Stomach (tissue), 8 donors: ENCODE measurements at regions not wholly inside any gene's neighbourhood (a gene's known extent, or its start where the extent isn't known, plus 50 kb on each side); places are given as distances from the start of the nearest gene placed in this dataset.
"Not testable (repeated sequence)": the region's sequence is repeated elsewhere in the genome, so short reads cannot be mapped to it uniquely, and the experiment has no call there.

Experiments used
- DNase-seq, 2 donors: peaks; one replicate each; pipeline versions ENCODE4 v3.0.0 to v3.0.0-alpha.2; 2013 to 2019
- H3K27ac ChIP-seq, 5 donors: fragments of 200-600 bp in 4 of 5; sonication (generic) in 4 of 5; one replicate each; pipeline ENCODE4 v1.5.1; 2013 to 2019; ENCODE audit warnings: mild to moderate bottlenecking in 1 of 5, moderate library complexity in 1 of 5
- H3K27me3 ChIP-seq, 3 donors: fragments of 200-600 bp; sonication (generic); one replicate each; pipeline ENCODE4 v1.5.1; 2017 to 2019; ENCODE audit warnings: mixed run types in 1 of 3
- H3K36me3 ChIP-seq, 4 donors: fragments of 200-600 bp; sonication (generic); 1 replicate in 3 of 4; 2 replicates in 1 of 4; pipeline ENCODE4 v1.5.1; 2016 to 2019
- H3K4me1 ChIP-seq, 4 donors: fragments of 200-600 bp; sonication (generic); one replicate each; pipeline ENCODE4 v1.5.1; 2016 to 2019
- H3K4me3 ChIP-seq, 4 donors: fragments of 200-600 bp; sonication (generic) in 3 of 4; one replicate each; pipeline ENCODE4 v1.5.1; 2016 to 2019; ENCODE audit warnings: mild to moderate bottlenecking in 1 of 4
- H3K9me3 ChIP-seq, 4 donors: fragments of 200-600 bp; sonication (generic); one replicate each; pipeline ENCODE4 v1.5.1; 2016 to 2019
- CTCF ChIP-seq, 7 experiments: fragments of 450-650 bp in 4 of 7; fragments of 200-600 bp in 3 of 7; sonication (generic) in 3 of 7; IDR thresholded peaks; one replicate each; pipeline ENCODE4 v1.5.1; 2016 to 2019; ENCODE audit warnings: antibody characterized with exemption in 7 of 7, control low read depth in 2 of 7, mild to moderate bottlenecking in 1 of 7
- EP300 ChIP-seq: sonication (generic); formaldehyde crosslinking; IDR thresholded peaks from one replicate; pipeline ENCODE4 v1.6.1; 2017; ENCODE audit warnings: antibody characterized with exemption
- POLR2A ChIP-seq, 4 donors: fragments of 450-650 bp; IDR thresholded peaks; one replicate each; pipeline ENCODE4 v1.6.1; 2016; ENCODE audit warnings: antibody characterized with exemption in 4 of 4, control low read depth in 2 of 4, mild to moderate bottlenecking in 1 of 4, moderate library complexity in 1 of 4
- POLR2AphosphoS5 ChIP-seq, 3 donors: sonication (generic); formaldehyde crosslinking; IDR thresholded peaks; one replicate each; pipeline ENCODE4 v1.6.1; 2016; ENCODE audit warnings: antibody characterized with exemption in 3 of 3
- WGBS, 5 donors: extraction: QIAGEN DNeasy Blood & Tissue Kit in 3 of 5; methylation state at CpG; one replicate each; pipeline versions ENCODE4 v1.1.5 to v1.1.7; 2013 to 2018; 5-methylcytosine and 5-hydroxymethylcytosine counted together
- intact Hi-C: fragments of 100-400 bp; cut with DNase I; formaldehyde crosslinking; loops from one replicate; pipeline ENCODE4 v1.15.1; 2023; ENCODE audit warnings: low total_unique reads
- donor health status: healthy with polysubstance abuse.
- donor health status: Bipolar disorder and iron deficiency.
- donor health status: healthy.

- 61 to 70% (median 67%) methylated on average over 4 of the region's 4 CpGs for WGBS, 5 donors
- no peak overlapping the region for H3K27ac ChIP-seq
- no peak for DNase-seq
- H3K4me1 ChIP-seq = no peaks in the 10 kb centered on the region
- intact Hi-C loops = no loop called here
- no peak overlapping the region for H3K4me3 ChIP-seq
- H3K36me3 ChIP-seq = no peaks in the 10 kb centered on the region
- H3K27me3 ChIP-seq = no peaks in the 10 kb centered on the region
- TF ChIP-seq CTCF (IDR thresholded peaks at IDR 0.05) (no peak), POLR2A (IDR thresholded peaks at IDR 0.05) (no peak), POLR2AphosphoS5 (IDR thresholded peaks at IDR 0.05) (no peak), EP300 (no peak)
- H3K9me3 ChIP-seq = no peaks in the 10 kb centered on the region
Observed at GRCh38 chr11:96538104-96538503, 148.3 kb downstream of the JRKL start.

GRCh38 chr11:96538622-96539021 is 148.8 kb downstream of the JRKL start:
- TF ChIP-seq CTCF (IDR thresholded peaks at IDR 0.05) (no peak), POLR2A (IDR thresholded peaks at IDR 0.05) (no peak), EP300 (no peak), POLR2AphosphoS5 (IDR thresholded peaks at IDR 0.05) (no peak)
- no peaks in the 10 kb centered on the region for H3K4me1 ChIP-seq
- no peak for DNase-seq
- no peaks in the 10 kb centered on the region for H3K36me3 ChIP-seq
- H3K27me3 ChIP-seq = no peaks in the 10 kb centered on the region
- intact Hi-C loops = no loop called here
- H3K4me3 ChIP-seq = no peak overlapping the region
- H3K27ac ChIP-seq = no peak overlapping the region
- H3K9me3 ChIP-seq = no peaks in the 10 kb centered on the region

GRCh38 chr11:96540875-96541274 is 151.1 kb downstream of the JRKL start:
- Histone ChIP-seq H3K4me3 (no peak overlapping the region), H3K9me3 (no peaks in the 10 kb centered on the region), H3K36me3 (no peaks in the 10 kb centered on the region), H3K27me3 (peaks cover 0 to 11% (median 0%) of the 10 kb centered on the region in 3 donors), H3K4me1 (no peaks in the 10 kb centered on the region), H3K27ac (no peak overlapping the region)
- TF ChIP-seq POLR2AphosphoS5 (IDR thresholded peaks at IDR 0.05) (no peak), POLR2A (IDR thresholded peaks at IDR 0.05) (no peak), EP300 (no peak), CTCF (IDR thresholded peaks at IDR 0.05) (no peak)
- intact Hi-C loops = no loop called here
- no peak for DNase-seq
- WGBS, 5 donors = 86 to 97% (median 93%) methylated on average over 1 of the region's 1 CpG

GRCh38 chr11:96543177-96543576 is 153.4 kb downstream of the JRKL start:
- no peaks in the 10 kb centered on the region for H3K36me3 ChIP-seq
- WGBS, 5 donors = 66 to 79% (median 78%) methylated on average over 3 of the region's 3 CpGs
- no peaks in the 10 kb centered on the region for H3K4me1 ChIP-seq
- intact Hi-C loops = no loop called here
- H3K9me3 ChIP-seq = no peaks in the 10 kb centered on the region
- H3K27me3 ChIP-seq = peaks cover 0 to 12% (median 0%) of the 10 kb centered on the region in 3 donors
- H3K4me3 ChIP-seq = no peak overlapping the region
- no peak overlapping the region for H3K27ac ChIP-seq
- no peak for DNase-seq
- TF ChIP-seq EP300 (no peak), CTCF (IDR thresholded peaks at IDR 0.05) (no peak), POLR2AphosphoS5 (IDR thresholded peaks at IDR 0.05) (no peak), POLR2A (IDR thresholded peaks at IDR 0.05) (no peak)

- H3K36me3 ChIP-seq, intact Hi-C loops, DNase-seq, H3K27ac ChIP-seq, H3K4me3 ChIP-seq, H3K9me3 ChIP-seq, H3K4me1 ChIP-seq: not testable (repeated sequence)
- peaks cover 0 to 12% (median 0%) of the 10 kb centered on the region in 3 donors for H3K27me3 ChIP-seq
- WGBS, 5 donors = 38 to 78% (median 50%) methylated on average over 2 to 8 of the region's 8 CpGs
Observed at GRCh38 chr11:96545192-96545591, 155.4 kb downstream of the JRKL start.
